ENCODE measurements at regions not wholly inside any gene's neighbourhood (a gene's known extent, or its start where the extent isn't known, plus 50 kb on each side); places are given as distances from the start of the nearest gene placed in this dataset.
"Not testable (repeated sequence)": the region's sequence is repeated elsewhere in the genome, so short reads cannot be mapped to it uniquely, and the experiment has no call there.

- TF ChIP-seq CTCF (IDR thresholded peaks at IDR 0.05; ENCODE audit: insufficient read depth, low read length, poor library complexity, severe bottlenecking); EZH2phosphoT487 (conservative IDR thresholded peaks at IDR 0.05; ENCODE audit: low read length): not testable (repeated sequence)
Observed at GRCh38 chr16:29298997-29299396, 107.5 kb downstream of the NPIPB11 start.
